Panc1 (cell line): ENCODE measurements at regions not wholly inside any gene's neighbourhood (a gene's known extent, or its start where the extent isn't known, plus 50 kb on each side); places are given as distances from the start of the nearest gene placed in this dataset.

ENCODE experiments used
- ATAC-seq: fragments of 200-7000 bp; cut with Tn5 transposase; 2 replicates; pipeline ENCODE4 v1.9.1; 2020; ENCODE audit warnings: mild to moderate bottlenecking, moderate library complexity
- BruUV-seq: library from RNA; stranded (reverse); fragments of 400-500 nt; replicated peaks from 2 replicates; lab custom pipeline; 2021; lab: Mats Ljungman, UMichigan
- CTCF ChIA-PET: fragments of 300-600 bp; sonication (Branson Sonifier 250); formaldehyde crosslinking; loops from one replicate; lab custom pipeline; 2022; ENCODE audit warnings: antibody characterized with exemption; lab: Charles Lee
- POLR2A ChIA-PET: fragments of 300-600 bp; sonication (Branson Sonifier 250); formaldehyde crosslinking; loops from one replicate; lab custom pipeline; 2022; ENCODE audit warnings: antibody characterized with exemption; lab: Charles Lee
- DNase-seq: peaks from one replicate; pipeline ENCODE4 v3.0.0-alpha.2; 2010; ENCODE audit warnings: low read depth, low spot score
- H3K27ac ChIP-seq: 2 replicates; pipeline ENCODE4 v1.5.1; 2011; ENCODE audit warnings: mild to moderate bottlenecking, low read length, inconsistent platforms
- H3K27me3 ChIP-seq: fragments of 200-500 bp; sonication (Bioruptor generic); 2 replicates; pipeline ENCODE4 v1.6.0; 2014; ENCODE audit warnings: low read length, inconsistent platforms; ENCODE audit not compliant: control insufficient read depth, insufficient read depth
- H3K36me3 ChIP-seq: fragments of 200-500 bp; sonication (Bioruptor generic); 2 replicates; pipeline ENCODE4 v1.5.1; 2014; ENCODE audit warnings: inconsistent platforms, mild to moderate bottlenecking, low read length, moderate library complexity; ENCODE audit not compliant: control insufficient read depth, insufficient read depth
- H3K4me1 ChIP-seq: 2 replicates; pipeline ENCODE4 v1.5.1; 2011; ENCODE audit warnings: inconsistent platforms, mild to moderate bottlenecking, low read length, moderate library complexity; ENCODE audit not compliant: control insufficient read depth, insufficient read depth
- H3K4me3 ChIP-seq, 2 experiments: 2 replicates each; pipeline ENCODE4 v1.5.1; 2011 to 2012; ENCODE audit warnings: low read depth in 2 of 2, low read length in 2 of 2, mild to moderate bottlenecking in 2 of 2, inconsistent platforms in 1 of 2, moderate library complexity in 1 of 2
- H3K9me3 ChIP-seq: fragments of 200-500 bp; sonication (Bioruptor generic); 2 replicates; pipeline ENCODE4 v1.5.1; 2014; ENCODE audit warnings: low read depth, mild to moderate bottlenecking, inconsistent platforms, low read length, moderate library complexity; ENCODE audit not compliant: control insufficient read depth, insufficient read depth
- CTCF ChIP-seq: fragments of 450-650 bp; IDR thresholded peaks from 2 replicates; pipeline ENCODE4 v1.5.1; 2017; ENCODE audit warnings: mild to moderate bottlenecking
- POLR2AphosphoS5 ChIP-seq: IDR thresholded peaks from 2 replicates; pipeline ENCODE4 v1.6.1; 2012; ENCODE audit warnings: mild to moderate bottlenecking, low read depth, low read length, moderate library complexity
- REST ChIP-seq, 2 experiments: IDR thresholded peaks; 2 replicates each; pipeline ENCODE4 v1.6.1; 2011 to 2012; ENCODE audit warnings: low read depth in 2 of 2, control low read depth in 1 of 2, low read length in 1 of 2, mild to moderate bottlenecking in 1 of 2, moderate library complexity in 1 of 2; ENCODE audit not compliant: insufficient read depth in 1 of 2
- SIN3A ChIP-seq: IDR thresholded peaks from 2 replicates; pipeline ENCODE4 v1.6.1; 2012; ENCODE audit warnings: low read depth, mild to moderate bottlenecking, low read length, moderate library complexity, borderline replicate concordance; ENCODE audit not compliant: insufficient read depth
- TCF7L2 ChIP-seq: IDR thresholded peaks from 2 replicates; pipeline ENCODE4 v1.6.1; 2011; ENCODE audit warnings: mild to moderate bottlenecking, low read depth, low read length, inconsistent platforms
- in situ Hi-C: cut with HindIII; loops from 2 replicates; pipeline ENCODE4 v1.10.0; 2016; ENCODE audit warnings: low sequenced_read_pairs, low pct_unique_long_range_greater_than_20kb
- intact Hi-C: fragments of 100-400 bp; cut with micrococcal nuclease; formaldehyde crosslinking; loops from one replicate; pipeline ENCODE4 v1.10.0; 2022; ENCODE audit not compliant: unreplicated experiment

- POLR2A ChIA-PET = no interaction called here
- TF ChIP-seq CTCF (no peak), REST (IDR thresholded peaks at IDR 0.05; ENCODE audit: insufficient read depth in 1 of 2, low read depth in 2 of 2, low read length in 1 of 2) (no peak), POLR2AphosphoS5 (no peak), SIN3A (no peak), TCF7L2 (no peak)
- no TSS peak for BruUV-seq
- in situ Hi-C loops = no loop called here
- CTCF ChIA-PET = no interaction called here
- intact Hi-C loops = no loop called here
- no peak for ATAC-seq
- no peak for DNase-seq
- Histone ChIP-seq H3K27ac (no peak overlapping the region), H3K9me3 (no peaks in the 10 kb centered on the region), H3K36me3 (no peaks in the 10 kb centered on the region), H3K4me3 (no peak overlapping the region), H3K27me3 (no peaks in the 10 kb centered on the region), H3K4me1 (no peaks in the 10 kb centered on the region)
Measured at GRCh38 chr4:59979061-59979460, 1221.1 kb upstream of the ADGRL3 start.

GRCh38 chr4:59983852-59984251, 1216.3 kb upstream of the ADGRL3 start:
- CTCF ChIA-PET = no interaction called here
- intact Hi-C loops (no loop called here), in situ Hi-C loops (no loop called here)
- no peaks in the 10 kb centered on the region for H3K36me3 ChIP-seq
- no peak overlapping the region for H3K27ac ChIP-seq
- ATAC-seq (no peak), DNase-seq (no peak)
- POLR2A ChIA-PET = no interaction called here
- no peaks in the 10 kb centered on the region for H3K4me1 ChIP-seq
- TF ChIP-seq POLR2AphosphoS5 (no peak), REST (IDR thresholded peaks at IDR 0.05; ENCODE audit: insufficient read depth in 1 of 2, low read depth in 2 of 2, low read length in 1 of 2) (no peak), CTCF (no peak), SIN3A (no peak), TCF7L2 (no peak)
- no TSS peak for BruUV-seq
- no peaks in the 10 kb centered on the region for H3K9me3 ChIP-seq
- H3K27me3 ChIP-seq = no peaks in the 10 kb centered on the region
- H3K4me3 ChIP-seq = no peak overlapping the region
